ENCODE measurements at regions not wholly inside any gene's neighbourhood (a gene's known extent, or its start where the extent isn't known, plus 50 kb on each side); places are given as distances from the start of the nearest gene placed in this dataset.

GRCh38 chr15:69880571-69881301 lies 217.0 kb downstream of the TLE3 start:
- no peak for DNase-seq (ENCODE audit: extremely low spot score)
- ChIA-PET POLR2A (no interaction called here), CTCF (interaction anchor here (0.6 kb wide), 1 partner anchor 245 kb away, joined by 3 read pairs; no protein-coding TSS in a partner anchor)
- no peak for TF ChIP-seq CTCF (IDR thresholded peaks at IDR 0.05; ENCODE audit: control extremely low read depth, extremely low read depth, low read depth, missing control alignments)

GRCh38 chr15:69881302-69881670 lies 216.4 kb downstream of the TLE3 start:
- ChIA-PET CTCF (no interaction called here), POLR2A (no interaction called here)
- no peak for TF ChIP-seq CTCF (IDR thresholded peaks at IDR 0.05; ENCODE audit: control extremely low read depth, extremely low read depth, low read depth, missing control alignments)
- peak; percentile 31 for DNase-seq (ENCODE audit: extremely low spot score)

- TF ChIP-seq CTCF (IDR thresholded peaks at IDR 0.05; ENCODE audit: control extremely low read depth, extremely low read depth, low read depth, missing control alignments), result no peak
- ChIA-PET POLR2A (no interaction called here), CTCF (interaction anchor here (1.0 kb wide), 1 partner anchor 8 kb away, joined by 3 read pairs; no protein-coding TSS in a partner anchor)
- DNase-seq (ENCODE audit: extremely low spot score), result peak; percentile 67
Observed at GRCh38 chr15:69881766-69882165, 216.0 kb downstream of the TLE3 start.

- no peak for DNase-seq (ENCODE audit: extremely low spot score)
- ChIA-PET POLR2A (no interaction called here), CTCF (interaction anchor here (1.4 kb wide), 1 partner anchor 11 kb away, joined by 3 read pairs; no protein-coding TSS in a partner anchor)
- TF ChIP-seq CTCF (IDR thresholded peaks at IDR 0.05; ENCODE audit: control extremely low read depth, extremely low read depth, low read depth, missing control alignments), result no peak
Observed at GRCh38 chr15:69883306-69883705, 214.4 kb downstream of the TLE3 start.

GRCh38 chr15:69885173-69885955 lies 212.4 kb downstream of the TLE3 start:
- ChIA-PET POLR2A (no interaction called here), CTCF (interaction anchor here (1.4 kb wide), 1 partner anchor 10 kb away, joined by 4 read pairs; no protein-coding TSS in a partner anchor)
- DNase-seq (ENCODE audit: extremely low spot score), result no peak
- TF ChIP-seq CTCF (IDR thresholded peaks at IDR 0.05; ENCODE audit: control extremely low read depth, extremely low read depth, low read depth, missing control alignments), result no peak

- TF ChIP-seq CTCF (IDR thresholded peaks at IDR 0.05; ENCODE audit: control extremely low read depth, extremely low read depth, low read depth, missing control alignments), result no peak
- DNase-seq (ENCODE audit: extremely low spot score), result no peak
- CTCF ChIA-PET, result interaction anchor here (0.9 to 1.6 kb wide), 3 partner anchors 10 to 13 kb away, joined by 3 to 5 read pairs (median 4); no protein-coding TSS in a partner anchor
- POLR2A ChIA-PET, result no interaction called here
Observed at GRCh38 chr15:69887009-69887408, 210.7 kb downstream of the TLE3 start.

Data from GM10248 (cell line).